OCI-LY1 (cell line): ENCODE measurements at regions not wholly inside any gene's neighbourhood (a gene's known extent, or its start where the extent isn't known, plus 50 kb on each side); places are given as distances from the start of the nearest gene placed in this dataset.

Source experiments
- CTCF ChIP-seq: fragments of 200-600 bp; sonication (generic), shearing (Covaris generic); IDR thresholded peaks from 2 replicates; pipeline ENCODE4 v1.5.1; 2017; ENCODE audit warnings: mild to moderate bottlenecking, antibody characterized with exemption, low read length, moderate library complexity, mixed read lengths
- EZH2 ChIP-seq: fragments of 200-600 bp; sonication (generic), shearing (Covaris generic); IDR thresholded peaks from 2 replicates; pipeline ENCODE4 v1.8.0; 2017; ENCODE audit warnings: borderline replicate concordance, mixed run types, mild to moderate bottlenecking, antibody characterized with exemption, low read length, moderate library complexity, mixed read lengths

- TF ChIP-seq EZH2 (no peak), CTCF (no peak)
Observed at GRCh38 chr3:18194431-18194830, 230.7 kb downstream of the SATB1 start.
